ENCODE measurements at regions not wholly inside any gene's neighbourhood (a gene's known extent, or its start where the extent isn't known, plus 50 kb on each side); places are given as distances from the start of the nearest gene placed in this dataset.
"Not testable (repeated sequence)": the region's sequence is repeated elsewhere in the genome, so short reads cannot be mapped to it uniquely, and the experiment has no call there.

- DNase-seq = no peak
Measured at GRCh38 chr2:88866756-88867155, 175.3 kb downstream of the RPIA start.

- DNase-seq = no peak
Measured at GRCh38 chr2:88868861-88869260, 177.4 kb downstream of the RPIA start.

- no peak for DNase-seq
Measured at GRCh38 chr2:88870267-88870839, 178.9 kb downstream of the RPIA start.

GRCh38 chr2:88871336-88871735 is 179.9 kb downstream of the RPIA start:
- DNase-seq = no peak

GRCh38 chr2:88873620-88874019 is 182.1 kb downstream of the RPIA start:
- DNase-seq = no peak

GRCh38 chr2:88874063-88874657 is 182.7 kb downstream of the RPIA start:
- DNase-seq = peak; percentile 26

GRCh38 chr2:88875736-88876135 is 184.3 kb downstream of the RPIA start:
- no peak for DNase-seq

- no peak for DNase-seq
Measured at GRCh38 chr2:88880441-88880953, 189.0 kb downstream of the RPIA start.

- DNase-seq = no peak
Measured at GRCh38 chr2:88885275-88885674, 193.8 kb downstream of the RPIA start.

- DNase-seq = no peak
Measured at GRCh38 chr2:88885679-88886416, 194.4 kb downstream of the RPIA start.

GRCh38 chr2:88887466-88887865 is 196.0 kb downstream of the RPIA start:
- not testable (repeated sequence) for DNase-seq

GRCh38 chr2:88892207-88892606 is 200.7 kb downstream of the RPIA start:
- DNase-seq = no peak

- no peak for DNase-seq
Measured at GRCh38 chr2:88892788-88893187, 201.3 kb downstream of the RPIA start.

- no peak for DNase-seq
Measured at GRCh38 chr2:88896971-88897370, 205.5 kb downstream of the RPIA start.

- DNase-seq = no peak
Measured at GRCh38 chr2:88897715-88898114, 206.2 kb downstream of the RPIA start.

- DNase-seq = no peak
Measured at GRCh38 chr2:88903749-88904353, 212.4 kb downstream of the RPIA start.

GRCh38 chr2:88913280-88913679 is 221.8 kb downstream of the RPIA start:
- DNase-seq = no peak

GRCh38 chr2:88919087-88919738 is 227.7 kb downstream of the RPIA start:
- DNase-seq = no peak

- DNase-seq = not testable (repeated sequence)
Measured at GRCh38 chr2:88920399-88920798, 228.9 kb downstream of the RPIA start.

- DNase-seq = no peak
Measured at GRCh38 chr2:88924533-88924932, 233.1 kb downstream of the RPIA start.

GRCh38 chr2:88925770-88926462 is 234.4 kb downstream of the RPIA start:
- DNase-seq = no peak

- DNase-seq = no peak
Measured at GRCh38 chr2:88927128-88927527, 235.7 kb downstream of the RPIA start.

- no peak for DNase-seq
Measured at GRCh38 chr2:88930659-88931058, 239.2 kb downstream of the RPIA start.

Data from activated CD4-positive, alpha-beta T cell treated with anti-CD3 and anti-CD28 coated beads, Interleukin-2, amount 50 U/mL, for 1 hour (primary cell).